SK-N-SH (cell line): ENCODE measurements at regions not wholly inside any gene's neighbourhood (a gene's known extent, or its start where the extent isn't known, plus 50 kb on each side); places are given as distances from the start of the nearest gene placed in this dataset.

Source experiments
- ELF1 ChIP-seq: IDR thresholded peaks from 2 replicates; pipeline ENCODE4 v1.4.0; 2012
- EP300 ChIP-seq, 2 experiments: IDR thresholded peaks; 2 replicates each; pipeline versions ENCODE4 v1.4.0 to v1.6.1; 2012; ENCODE audit warnings: borderline replicate concordance in 1 of 2, low read depth in 1 of 2, low read length in 1 of 2
- EZH2phosphoT487 ChIP-seq: fragments of 200-600 bp; sonication (generic); IDR thresholded peaks from 2 replicates; pipeline ENCODE4 v1.6.1; 2017; ENCODE audit warnings: low read depth, mixed run types, mild to moderate bottlenecking, antibody characterized with exemption, moderate library complexity, borderline replicate concordance
- FOXJ3 ChIP-seq: sonication (generic); formaldehyde crosslinking; IDR thresholded peaks from 2 replicates; pipeline ENCODE4 v1.5.1; 2020; ENCODE audit warnings: mild to moderate bottlenecking, missing genetic modification reagents
- POLR2AphosphoS5 ChIP-seq: IDR thresholded peaks from 2 replicates; pipeline ENCODE4 v1.6.1; 2012; ENCODE audit warnings: low read depth, low read length
- RCOR1 ChIP-seq: fragments of 150-350 bp; IDR thresholded peaks from 2 replicates; pipeline ENCODE4 v1.6.1; 2017; ENCODE audit warnings: antibody characterized with exemption, low read length
- RFX5 ChIP-seq: IDR thresholded peaks from 2 replicates; pipeline ENCODE4 v1.6.1; 2012; ENCODE audit warnings: mild to moderate bottlenecking, improper control_type of control experiment, low read length
- SIN3A ChIP-seq: IDR thresholded peaks from 2 replicates; pipeline ENCODE4 v1.6.1; 2012; ENCODE audit warnings: low read depth, mild to moderate bottlenecking, low read length, moderate library complexity, borderline replicate concordance
- TAF1 ChIP-seq: IDR thresholded peaks from 2 replicates; pipeline ENCODE4 v1.6.1; 2012; ENCODE audit warnings: low read depth, mild to moderate bottlenecking, low read length, moderate library complexity, borderline replicate concordance
- TCF12 ChIP-seq: IDR thresholded peaks from 2 replicates; pipeline ENCODE4 v1.4.0; 2012
- TEAD4 ChIP-seq: IDR thresholded peaks from 2 replicates; pipeline ENCODE4 v1.4.0; 2012; ENCODE audit warnings: mild to moderate bottlenecking, borderline replicate concordance; ENCODE audit not compliant: insufficient read depth
- TF ChIP-seq, protein P1 (sequence below): fragments of 200-600 bp; sonication (generic); IDR thresholded peaks from 2 replicates; pipeline ENCODE4 v1.6.1; 2017; ENCODE audit warnings: antibody characterized with exemption, mild to moderate bottlenecking, moderate library complexity
- TF ChIP-seq, protein P2 (sequence below): IDR thresholded peaks from 2 replicates; pipeline ENCODE4 v1.4.0; 2012; ENCODE audit warnings: low read depth
- TF ChIP-seq, protein P3 (sequence below): fragments of 150-350 bp; IDR thresholded peaks from 2 replicates; pipeline ENCODE4 v1.6.1; 2017; ENCODE audit warnings: antibody characterized with exemption, low read length, low read depth, borderline replicate concordance

DNA sequence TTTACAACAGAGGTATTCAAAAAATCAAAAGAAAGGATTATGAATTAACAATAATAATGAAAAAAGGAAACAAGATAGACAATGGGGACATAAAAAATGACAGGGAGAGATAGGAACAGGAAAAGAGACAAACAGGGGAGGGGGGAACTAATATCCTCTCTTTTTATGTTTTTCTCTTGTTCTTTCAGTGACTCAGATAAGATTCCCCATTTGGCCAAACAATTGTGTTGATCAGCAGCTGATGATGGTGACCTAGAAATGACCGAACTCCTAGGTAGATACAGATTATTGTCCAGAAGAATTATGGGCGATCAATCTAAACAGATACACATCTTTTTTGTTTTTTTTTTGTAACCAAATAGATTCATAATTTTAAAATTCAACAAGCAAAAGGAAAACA is 1277.2 kb upstream of the FLRT2 start:
- TF ChIP-seq, protein P1, sequence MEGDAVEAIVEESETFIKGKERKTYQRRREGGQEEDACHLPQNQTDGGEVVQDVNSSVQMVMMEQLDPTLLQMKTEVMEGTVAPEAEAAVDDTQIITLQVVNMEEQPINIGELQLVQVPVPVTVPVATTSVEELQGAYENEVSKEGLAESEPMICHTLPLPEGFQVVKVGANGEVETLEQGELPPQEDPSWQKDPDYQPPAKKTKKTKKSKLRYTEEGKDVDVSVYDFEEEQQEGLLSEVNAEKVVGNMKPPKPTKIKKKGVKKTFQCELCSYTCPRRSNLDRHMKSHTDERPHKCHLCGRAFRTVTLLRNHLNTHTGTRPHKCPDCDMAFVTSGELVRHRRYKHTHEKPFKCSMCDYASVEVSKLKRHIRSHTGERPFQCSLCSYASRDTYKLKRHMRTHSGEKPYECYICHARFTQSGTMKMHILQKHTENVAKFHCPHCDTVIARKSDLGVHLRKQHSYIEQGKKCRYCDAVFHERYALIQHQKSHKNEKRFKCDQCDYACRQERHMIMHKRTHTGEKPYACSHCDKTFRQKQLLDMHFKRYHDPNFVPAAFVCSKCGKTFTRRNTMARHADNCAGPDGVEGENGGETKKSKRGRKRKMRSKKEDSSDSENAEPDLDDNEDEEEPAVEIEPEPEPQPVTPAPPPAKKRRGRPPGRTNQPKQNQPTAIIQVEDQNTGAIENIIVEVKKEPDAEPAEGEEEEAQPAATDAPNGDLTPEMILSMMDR: no peak
- no peak for TF ChIP-seq TAF1
- no peak for TF ChIP-seq RFX5
- no peak for TF ChIP-seq ELF1
- no peak for TF ChIP-seq SIN3A
- TF ChIP-seq POLR2AphosphoS5: no peak
- no peak for TF ChIP-seq EP300 (IDR thresholded peaks at IDR 0.05; ENCODE audit: borderline replicate concordance in 1 of 2, low read depth in 1 of 2, low read length in 1 of 2)
- TF ChIP-seq, protein P2, sequence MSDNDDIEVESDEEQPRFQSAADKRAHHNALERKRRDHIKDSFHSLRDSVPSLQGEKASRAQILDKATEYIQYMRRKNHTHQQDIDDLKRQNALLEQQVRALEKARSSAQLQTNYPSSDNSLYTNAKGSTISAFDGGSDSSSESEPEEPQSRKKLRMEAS: no peak
- no peak for TF ChIP-seq EZH2phosphoT487
- TF ChIP-seq, protein P3, sequence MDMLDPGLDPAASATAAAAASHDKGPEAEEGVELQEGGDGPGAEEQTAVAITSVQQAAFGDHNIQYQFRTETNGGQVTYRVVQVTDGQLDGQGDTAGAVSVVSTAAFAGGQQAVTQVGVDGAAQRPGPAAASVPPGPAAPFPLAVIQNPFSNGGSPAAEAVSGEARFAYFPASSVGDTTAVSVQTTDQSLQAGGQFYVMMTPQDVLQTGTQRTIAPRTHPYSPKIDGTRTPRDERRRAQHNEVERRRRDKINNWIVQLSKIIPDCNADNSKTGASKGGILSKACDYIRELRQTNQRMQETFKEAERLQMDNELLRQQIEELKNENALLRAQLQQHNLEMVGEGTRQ: no peak
- no peak for TF ChIP-seq TEAD4
- TF ChIP-seq TCF12: no peak
- no peak for TF ChIP-seq RCOR1
- no peak for TF ChIP-seq FOXJ3 (CRISPR knock-in tag)
